Nephron progenitor cell (in vitro differentiated cells): ENCODE measurements at regions not wholly inside any gene's neighbourhood (a gene's known extent, or its start where the extent isn't known, plus 50 kb on each side); places are given as distances from the start of the nearest gene placed in this dataset.

Source experiments
- DNase-seq: peaks from one replicate; pipeline ENCODE4 v3.0.0; 2021
- H3K27ac Mint-ChIP-seq: 2 replicates; pipeline ENCODE4 v1.8.0; 2021; ENCODE audit warnings: mild to moderate bottlenecking, moderate library complexity, mixed read lengths
- H3K27me3 Mint-ChIP-seq: 2 replicates; pipeline ENCODE4 v1.8.0; 2021; ENCODE audit warnings: mild to moderate bottlenecking, low read depth, mixed read lengths; ENCODE audit not compliant: poor library complexity
- H3K36me3 Mint-ChIP-seq: 2 replicates; pipeline ENCODE4 v1.8.0; 2021; ENCODE audit warnings: low read depth, mixed read lengths
- H3K4me1 Mint-ChIP-seq: 2 replicates; pipeline ENCODE4 v1.8.0; 2021; ENCODE audit warnings: mixed read lengths
- H3K4me3 Mint-ChIP-seq: 2 replicates; pipeline ENCODE4 v1.8.0; 2021; ENCODE audit warnings: mild to moderate bottlenecking, moderate library complexity, mixed read lengths
- H3K9me3 Mint-ChIP-seq: 2 replicates; pipeline ENCODE4 v1.8.0; 2021; ENCODE audit warnings: mild to moderate bottlenecking, moderate library complexity, mixed read lengths
- CTCF ChIP-seq: fragments of 200-600 bp; sonication (generic); IDR thresholded peaks from 2 replicates; pipeline ENCODE4 v1.5.0; 2021; ENCODE audit warnings: antibody characterized with exemption

- no peak for TF ChIP-seq CTCF
- Mint-ChIP-seq H3K4me1 (no peaks in the 10 kb centered on the region), H3K27ac (no peak overlapping the region), H3K9me3 (no peaks in the 10 kb centered on the region), H3K4me3 (no peak overlapping the region), H3K36me3 (no peaks in the 10 kb centered on the region), H3K27me3 (no peaks in the 10 kb centered on the region)
- DNase-seq = no peak
Observed at GRCh38 chr11:104830508-104830907, 67.8 kb downstream of the CASP12 start.

- DNase-seq = no peak
- Mint-ChIP-seq H3K27me3 (no peaks in the 10 kb centered on the region), H3K9me3 (no peaks in the 10 kb centered on the region), H3K36me3 (no peaks in the 10 kb centered on the region), H3K27ac (no peak overlapping the region), H3K4me1 (no peaks in the 10 kb centered on the region), H3K4me3 (no peak overlapping the region)
- TF ChIP-seq CTCF = no peak
Observed at GRCh38 chr11:104830080-104830479, 68.2 kb downstream of the CASP12 start.

DNA sequence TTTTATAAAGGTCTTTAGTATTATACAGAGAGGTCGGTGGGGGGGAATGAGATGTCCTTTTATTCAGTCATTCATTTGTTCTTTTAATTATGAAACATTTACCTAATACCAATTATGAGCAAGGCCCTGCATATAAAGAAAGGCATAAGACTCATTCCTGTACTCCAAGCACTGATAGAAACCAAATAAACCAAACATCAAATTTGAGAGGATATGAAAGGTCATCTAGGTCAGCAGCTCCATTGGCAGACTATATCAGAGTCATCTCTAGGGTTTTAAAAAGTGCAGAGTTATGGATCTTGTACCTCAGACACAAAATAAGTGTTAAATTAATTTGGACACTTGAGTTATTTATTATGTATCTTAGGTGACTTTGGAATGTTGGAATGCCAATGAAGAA lies 71.5 kb downstream of the CASP12 start:
- peaks cover 4% of the 10 kb centered on the region for H3K27me3 Mint-ChIP-seq
- no peaks in the 10 kb centered on the region for H3K36me3 Mint-ChIP-seq
- no peak overlapping the region for H3K27ac Mint-ChIP-seq
- H3K4me3 Mint-ChIP-seq = no peak overlapping the region
- DNase-seq = no peak
- no peak for TF ChIP-seq CTCF
- no peaks in the 10 kb centered on the region for H3K4me1 Mint-ChIP-seq
- peaks cover 3% of the 10 kb centered on the region for H3K9me3 Mint-ChIP-seq

DNA sequence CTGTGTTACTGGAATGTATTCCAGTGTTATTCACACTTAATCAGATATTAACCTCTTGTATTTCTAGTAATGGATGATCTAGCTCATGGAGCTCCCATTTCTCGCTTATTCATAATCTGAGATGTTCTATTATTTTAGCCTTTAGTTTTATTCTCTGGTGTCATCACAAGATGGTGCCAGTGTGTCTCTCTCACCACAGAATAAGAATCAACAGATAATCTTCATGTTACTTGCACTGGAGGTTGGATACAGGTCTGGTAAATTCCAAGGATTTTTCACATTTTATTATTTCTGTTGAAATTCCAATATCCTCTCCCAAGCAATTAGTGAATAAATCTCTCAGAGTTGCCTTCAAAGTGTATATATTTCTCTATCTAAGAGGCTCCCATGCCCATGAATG lies 74.6 kb downstream of the CASP12 start:
- no peak for DNase-seq
- no peak for TF ChIP-seq CTCF
- peaks cover 3% of the 10 kb centered on the region for H3K9me3 Mint-ChIP-seq
- no peaks in the 10 kb centered on the region for H3K36me3 Mint-ChIP-seq
- H3K4me1 Mint-ChIP-seq = no peaks in the 10 kb centered on the region
- H3K27ac Mint-ChIP-seq = no peak overlapping the region
- H3K27me3 Mint-ChIP-seq = peaks cover 4% of the 10 kb centered on the region
- H3K4me3 Mint-ChIP-seq = no peak overlapping the region

DNA sequence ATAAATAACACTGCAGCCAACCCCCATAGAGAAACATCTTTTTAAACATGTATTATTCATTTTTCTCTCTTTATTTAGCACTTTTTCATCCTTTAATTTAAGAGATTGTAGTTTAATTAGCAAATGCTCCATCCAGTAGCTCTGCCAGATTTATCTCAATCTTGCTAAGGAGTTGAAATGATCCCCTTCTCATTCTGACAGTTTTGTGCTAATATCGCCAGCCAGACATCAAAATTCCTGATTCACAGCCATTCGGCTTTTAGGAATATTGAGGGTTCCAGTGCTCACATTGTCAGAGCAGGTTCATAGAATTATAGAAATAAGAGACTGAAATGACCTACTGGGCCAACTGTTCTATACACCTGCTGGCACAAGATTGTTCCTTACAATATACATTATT lies 77.8 kb downstream of the CASP12 start:
- Mint-ChIP-seq H3K4me3 (no peak overlapping the region), H3K36me3 (no peaks in the 10 kb centered on the region), H3K27me3 (peaks cover 11% of the 10 kb centered on the region), H3K27ac (no peak overlapping the region), H3K4me1 (no peaks in the 10 kb centered on the region), H3K9me3 (peaks cover 3% of the 10 kb centered on the region)
- no peak for TF ChIP-seq CTCF
- no peak for DNase-seq

DNA sequence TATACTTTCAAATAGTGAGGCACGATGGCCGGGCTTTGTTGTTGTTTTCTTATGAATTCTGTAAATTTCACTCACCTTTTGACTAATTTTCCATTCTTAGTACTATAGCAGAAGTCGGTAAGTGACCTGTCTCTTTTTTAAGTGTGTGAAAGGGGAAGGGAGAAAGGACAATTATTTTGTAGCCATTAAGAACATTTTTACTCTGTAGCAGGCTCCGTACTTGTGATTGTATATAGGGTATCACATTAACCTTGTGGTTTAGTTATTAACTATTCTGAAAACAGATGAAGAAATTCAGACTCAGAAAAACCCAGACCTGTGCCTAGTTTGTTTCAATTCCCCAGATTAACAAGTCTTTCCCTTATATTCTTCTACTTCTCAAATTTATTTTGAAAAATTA lies 78.7 kb downstream of the CASP12 start:
- Mint-ChIP-seq H3K4me3 (no peak overlapping the region), H3K36me3 (no peaks in the 10 kb centered on the region), H3K4me1 (no peaks in the 10 kb centered on the region), H3K9me3 (peaks cover 3% of the 10 kb centered on the region), H3K27ac (no peak overlapping the region), H3K27me3 (peaks cover 12% of the 10 kb centered on the region)
- DNase-seq = no peak
- no peak for TF ChIP-seq CTCF
